ENCODE measurements at regions not wholly inside any gene's neighbourhood (a gene's known extent, or its start where the extent isn't known, plus 50 kb on each side); places are given as distances from the start of the nearest gene placed in this dataset.

DNA sequence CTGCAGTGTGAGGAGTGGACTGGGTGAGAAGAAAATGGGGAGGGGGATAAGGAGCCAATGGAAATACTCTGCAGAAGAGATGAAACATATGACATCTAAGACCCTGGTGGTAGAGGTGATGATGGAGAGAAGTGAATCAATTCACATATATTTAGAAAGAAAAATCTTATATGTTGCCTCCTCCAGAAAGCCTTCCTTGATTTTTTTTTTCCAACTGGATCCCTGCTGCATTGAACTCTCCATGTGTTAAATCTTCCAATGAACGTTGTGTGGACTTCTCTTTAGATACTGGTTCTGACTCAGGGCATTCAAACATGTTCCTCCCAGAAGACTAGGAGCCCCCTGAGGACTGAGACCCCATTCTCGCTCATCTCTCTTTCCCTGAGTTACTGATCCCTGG, 348.3 kb downstream of the TSHZ3 start:
- Histone ChIP-seq H4K20me1 (ENCODE audit: insufficient read depth, low read length) (no peaks in the 10 kb centered on the region), H3K4me1 (ENCODE audit: insufficient read depth, low read length, poor library complexity, severe bottlenecking) (no peaks in the 10 kb centered on the region), H2AFZ (ENCODE audit: low read length) (no peak overlapping the region), H3K79me2 (ENCODE audit: insufficient read depth, low read depth, low read length) (no peaks in the 10 kb centered on the region), H3K9me2 (ENCODE audit: insufficient read depth, low read length) (no peaks in the 10 kb centered on the region), H3K27ac (ENCODE audit: low read depth, low read length, poor library complexity, severe bottlenecking) (no peak overlapping the region), H3K9me3 (ENCODE audit: low read length) (no peaks in the 10 kb centered on the region), H3K4me3 (ENCODE audit: low read depth, low read length, poor library complexity, severe bottlenecking) (no peak overlapping the region), H3K4me2 (ENCODE audit: low read length) (no peak overlapping the region), H3K36me3 (ENCODE audit: insufficient read depth, low read length) (no peaks in the 10 kb centered on the region)
- CTCF ChIA-PET (ENCODE audit: unreplicated experiment), result no interaction called here
- TF ChIP-seq, protein P1, sequence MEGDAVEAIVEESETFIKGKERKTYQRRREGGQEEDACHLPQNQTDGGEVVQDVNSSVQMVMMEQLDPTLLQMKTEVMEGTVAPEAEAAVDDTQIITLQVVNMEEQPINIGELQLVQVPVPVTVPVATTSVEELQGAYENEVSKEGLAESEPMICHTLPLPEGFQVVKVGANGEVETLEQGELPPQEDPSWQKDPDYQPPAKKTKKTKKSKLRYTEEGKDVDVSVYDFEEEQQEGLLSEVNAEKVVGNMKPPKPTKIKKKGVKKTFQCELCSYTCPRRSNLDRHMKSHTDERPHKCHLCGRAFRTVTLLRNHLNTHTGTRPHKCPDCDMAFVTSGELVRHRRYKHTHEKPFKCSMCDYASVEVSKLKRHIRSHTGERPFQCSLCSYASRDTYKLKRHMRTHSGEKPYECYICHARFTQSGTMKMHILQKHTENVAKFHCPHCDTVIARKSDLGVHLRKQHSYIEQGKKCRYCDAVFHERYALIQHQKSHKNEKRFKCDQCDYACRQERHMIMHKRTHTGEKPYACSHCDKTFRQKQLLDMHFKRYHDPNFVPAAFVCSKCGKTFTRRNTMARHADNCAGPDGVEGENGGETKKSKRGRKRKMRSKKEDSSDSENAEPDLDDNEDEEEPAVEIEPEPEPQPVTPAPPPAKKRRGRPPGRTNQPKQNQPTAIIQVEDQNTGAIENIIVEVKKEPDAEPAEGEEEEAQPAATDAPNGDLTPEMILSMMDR (conservative IDR thresholded peaks at IDR 0.05; ENCODE audit: low read length), result no peak
- TF ChIP-seq EZH2phosphoT487 (IDR thresholded peaks at IDR 0.05; ENCODE audit: borderline replicate concordance, low read depth, low read length), result no peak
- intact Hi-C loops (cut with micrococcal nuclease; ENCODE audit: unreplicated experiment), result no loop called here
- BruUV-seq (replicated peaks), result no TSS peak
- POLR2A ChIA-PET, result no interaction called here
- no peak for DNase-seq (ENCODE audit: low spot score)

DNA sequence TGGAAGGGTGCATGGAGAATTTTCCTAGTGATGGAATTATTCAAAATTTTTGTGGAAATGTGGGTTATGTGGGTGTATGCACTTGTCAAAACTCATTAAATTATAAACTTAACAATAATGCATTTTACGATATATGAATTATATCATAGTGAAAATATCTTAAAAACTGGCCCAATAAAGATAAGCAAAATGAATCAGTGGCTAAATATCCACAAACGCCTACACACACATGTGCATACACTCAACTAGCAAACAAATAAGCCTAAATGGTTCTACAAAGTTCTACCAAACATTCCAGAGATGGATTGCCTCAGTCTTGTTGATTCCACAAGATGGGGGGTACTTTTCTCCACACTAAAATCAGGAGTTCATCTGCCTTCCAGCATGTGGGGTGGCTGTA, 349.5 kb downstream of the TSHZ3 start:
- DNase-seq (ENCODE audit: low spot score), result no peak
- H3K4me1 ChIP-seq (ENCODE audit: insufficient read depth, low read length, poor library complexity, severe bottlenecking), result no peaks in the 10 kb centered on the region
- intact Hi-C loops (cut with micrococcal nuclease; ENCODE audit: unreplicated experiment), result no loop called here
- no peaks in the 10 kb centered on the region for H3K79me2 ChIP-seq (ENCODE audit: insufficient read depth, low read depth, low read length)
- H2AFZ ChIP-seq (ENCODE audit: low read length), result no peak overlapping the region
- BruUV-seq (replicated peaks), result no TSS peak
- no peaks in the 10 kb centered on the region for H3K9me2 ChIP-seq (ENCODE audit: insufficient read depth, low read length)
- CTCF ChIA-PET (ENCODE audit: unreplicated experiment), result no interaction called here
- H3K36me3 ChIP-seq (ENCODE audit: insufficient read depth, low read length), result no peaks in the 10 kb centered on the region
- H3K4me2 ChIP-seq (ENCODE audit: low read length), result no peak overlapping the region
- no peaks in the 10 kb centered on the region for H4K20me1 ChIP-seq (ENCODE audit: insufficient read depth, low read length)
- POLR2A ChIA-PET, result no interaction called here
- no peak overlapping the region for H3K4me3 ChIP-seq (ENCODE audit: low read depth, low read length, poor library complexity, severe bottlenecking)
- no peaks in the 10 kb centered on the region for H3K9me3 ChIP-seq (ENCODE audit: low read length)
- H3K27ac ChIP-seq (ENCODE audit: low read depth, low read length, poor library complexity, severe bottlenecking), result no peak overlapping the region
- TF ChIP-seq EZH2phosphoT487 (IDR thresholded peaks at IDR 0.05; ENCODE audit: borderline replicate concordance, low read depth, low read length), result no peak
- TF ChIP-seq, protein P1 (conservative IDR thresholded peaks at IDR 0.05; ENCODE audit: low read length), result no peak

DNA sequence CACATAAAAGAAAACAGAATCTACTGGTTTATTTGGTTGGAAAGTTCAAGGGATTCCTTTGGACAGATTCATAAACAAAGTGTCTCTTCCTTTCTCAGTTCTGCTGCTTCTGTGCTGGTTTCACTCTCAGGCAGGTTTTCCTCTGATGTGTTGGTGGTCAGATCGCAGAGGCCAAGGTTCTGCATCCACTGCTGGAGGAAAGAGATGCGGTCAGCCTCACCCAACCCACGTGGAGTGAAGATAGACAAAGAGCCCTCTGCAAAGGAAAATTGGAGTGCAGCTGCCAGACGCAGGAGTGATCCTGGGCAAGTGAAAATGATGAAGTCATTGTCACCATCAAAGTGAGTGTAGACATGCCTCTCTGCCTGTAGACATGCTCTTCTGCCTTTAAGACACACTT, 352.0 kb downstream of the TSHZ3 start:
- no peaks in the 10 kb centered on the region for H3K4me1 ChIP-seq (ENCODE audit: insufficient read depth, low read length, poor library complexity, severe bottlenecking)
- no peak overlapping the region for H3K4me3 ChIP-seq (ENCODE audit: low read depth, low read length, poor library complexity, severe bottlenecking)
- no TSS peak for BruUV-seq (replicated peaks)
- no peaks in the 10 kb centered on the region for H3K9me3 ChIP-seq (ENCODE audit: low read length)
- intact Hi-C loops (cut with micrococcal nuclease; ENCODE audit: unreplicated experiment), result no loop called here
- POLR2A ChIA-PET, result no interaction called here
- H3K27ac ChIP-seq (ENCODE audit: low read depth, low read length, poor library complexity, severe bottlenecking), result no peak overlapping the region
- DNase-seq (ENCODE audit: low spot score), result no peak
- CTCF ChIA-PET (ENCODE audit: unreplicated experiment), result no interaction called here
- TF ChIP-seq EZH2phosphoT487 (IDR thresholded peaks at IDR 0.05; ENCODE audit: borderline replicate concordance, low read depth, low read length), result no peak
- no peak overlapping the region for H2AFZ ChIP-seq (ENCODE audit: low read length)
- H3K9me2 ChIP-seq (ENCODE audit: insufficient read depth, low read length), result no peaks in the 10 kb centered on the region
- no peaks in the 10 kb centered on the region for H3K79me2 ChIP-seq (ENCODE audit: insufficient read depth, low read depth, low read length)
- H3K4me2 ChIP-seq (ENCODE audit: low read length), result no peak overlapping the region
- no peaks in the 10 kb centered on the region for H4K20me1 ChIP-seq (ENCODE audit: insufficient read depth, low read length)
- no peaks in the 10 kb centered on the region for H3K36me3 ChIP-seq (ENCODE audit: insufficient read depth, low read length)
